ENCODE measurements at regions not wholly inside any gene's neighbourhood (a gene's known extent, or its start where the extent isn't known, plus 50 kb on each side); places are given as distances from the start of the nearest gene placed in this dataset.

DNA sequence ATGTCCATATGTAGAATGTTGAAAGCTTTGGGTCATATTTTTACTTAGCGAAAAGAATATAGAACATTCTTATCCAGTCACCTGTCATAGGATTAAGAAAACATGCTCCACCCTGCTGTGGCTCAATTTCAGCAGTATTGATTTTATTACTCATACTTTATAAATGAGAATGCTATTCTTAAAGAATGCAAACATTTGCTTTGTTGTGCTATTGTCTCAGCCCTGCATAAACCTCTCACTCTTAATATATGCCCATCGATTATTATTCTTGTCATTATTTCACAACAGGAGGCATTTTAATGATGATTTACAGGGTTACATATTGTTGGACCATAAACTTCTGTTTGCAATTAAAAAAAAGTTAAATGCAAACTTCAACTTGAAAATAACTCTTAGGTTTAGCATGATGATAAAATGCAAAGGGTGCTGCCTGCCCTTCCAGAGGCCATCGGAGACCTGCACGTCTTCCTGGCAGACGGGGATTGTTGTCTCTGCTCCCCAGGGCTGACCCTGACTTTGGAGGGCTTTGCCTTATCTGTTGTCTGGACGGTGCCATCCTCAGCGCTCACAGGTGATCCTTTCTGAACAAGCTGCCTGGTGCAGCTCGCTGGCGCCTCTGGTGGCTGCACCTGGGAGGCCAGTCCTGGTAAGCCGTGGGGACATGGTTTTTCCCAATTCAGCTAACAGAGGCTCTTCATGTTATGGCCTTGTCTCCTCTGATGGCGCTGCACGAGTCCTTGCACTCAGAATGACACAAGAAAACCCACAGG is 50.0 kb upstream of the SHH start:
- peak; percentile 45 for DNase-seq (ENCODE audit: extremely low spot score)
- POLR2A ChIA-PET: no interaction called here
- TF ChIP-seq CTBP1 (IDR thresholded peaks at IDR 0.05; ENCODE audit: borderline replicate concordance): no peak
- TF ChIP-seq ZNF384 (IDR thresholded peaks at IDR 0.05): no peak
- TF ChIP-seq SUZ12 (IDR thresholded peaks at IDR 0.05): no peak
- TF ChIP-seq FOXK2 (IDR thresholded peaks at IDR 0.05): no peak
- no peak for TF ChIP-seq FOXM1 (IDR thresholded peaks at IDR 0.05; ENCODE audit: borderline replicate concordance)
- TF ChIP-seq, protein P1, sequence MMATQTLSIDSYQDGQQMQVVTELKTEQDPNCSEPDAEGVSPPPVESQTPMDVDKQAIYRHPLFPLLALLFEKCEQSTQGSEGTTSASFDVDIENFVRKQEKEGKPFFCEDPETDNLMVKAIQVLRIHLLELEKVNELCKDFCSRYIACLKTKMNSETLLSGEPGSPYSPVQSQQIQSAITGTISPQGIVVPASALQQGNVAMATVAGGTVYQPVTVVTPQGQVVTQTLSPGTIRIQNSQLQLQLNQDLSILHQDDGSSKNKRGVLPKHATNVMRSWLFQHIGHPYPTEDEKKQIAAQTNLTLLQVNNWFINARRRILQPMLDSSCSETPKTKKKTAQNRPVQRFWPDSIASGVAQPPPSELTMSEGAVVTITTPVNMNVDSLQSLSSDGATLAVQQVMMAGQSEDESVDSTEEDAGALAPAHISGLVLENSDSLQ (IDR thresholded peaks at IDR 0.05): no peak
- no peak for TF ChIP-seq L3MBTL2 (conservative IDR thresholded peaks at IDR 0.05)
- TF ChIP-seq BHLHE40 (IDR thresholded peaks at IDR 0.05; ENCODE audit: borderline replicate concordance): no peak
- no peak for TF ChIP-seq FOXA1 (IDR thresholded peaks at IDR 0.05)
- TF ChIP-seq ELF4 (IDR thresholded peaks at IDR 0.05): no peak
- TF ChIP-seq SP1 (IDR thresholded peaks at IDR 0.05): no peak
- TF ChIP-seq TARDBP (IDR thresholded peaks at IDR 0.05): no peak
- TF ChIP-seq NFRKB (IDR thresholded peaks at IDR 0.05): no peak
- no peak for TF ChIP-seq LEF1 (IDR thresholded peaks at IDR 0.05; ENCODE audit: borderline replicate concordance)
- TF ChIP-seq HDGF (IDR thresholded peaks at IDR 0.05; ENCODE audit: borderline replicate concordance): no peak
- TF ChIP-seq ARNT (IDR thresholded peaks at IDR 0.05): no peak
- CTCF ChIA-PET: interaction anchor here (0.8 to 1.0 kb wide), 2 partner anchors 10 to 22 kb away, joined by 3 to 5 read pairs; no protein-coding TSS in a partner anchor
